ENCODE measurements at regions not wholly inside any gene's neighbourhood (a gene's known extent, or its start where the extent isn't known, plus 50 kb on each side); places are given as distances from the start of the nearest gene placed in this dataset.
A peak's percentile ranks its signal among the peaks of the same experiment; 100 is the strongest.

- TF ChIP-seq CTCF (IDR thresholded peaks at IDR 0.05; ENCODE audit: low read depth, low read length, missing control alignments) = no peak
- no peak overlapping the region for H3K4me3 ChIP-seq (ENCODE audit: low read depth, low read length)
- no peak for DNase-seq (ENCODE audit: low read depth)
Observed at GRCh38 chr1:235017191-235017590, 111.4 kb downstream of the TOMM20 start.

- no peak for TF ChIP-seq CTCF (IDR thresholded peaks at IDR 0.05; ENCODE audit: low read depth, low read length, missing control alignments)
- peak; percentile 93 for DNase-seq (ENCODE audit: low read depth)
- H3K4me3 ChIP-seq (ENCODE audit: low read depth, low read length) = no peak overlapping the region
Observed at GRCh38 chr1:235015291-235015985, 113.2 kb downstream of the TOMM20 start.

- DNase-seq (ENCODE audit: low read depth) = no peak
- no peak overlapping the region for H3K4me3 ChIP-seq (ENCODE audit: low read depth, low read length)
- no peak for TF ChIP-seq CTCF (IDR thresholded peaks at IDR 0.05; ENCODE audit: low read depth, low read length, missing control alignments)
Observed at GRCh38 chr1:235014756-235015155, 113.9 kb downstream of the TOMM20 start.

GRCh38 chr1:235013512-235013911 lies 115.1 kb downstream of the TOMM20 start:
- DNase-seq (ENCODE audit: low read depth) = no peak
- no peak for TF ChIP-seq CTCF (IDR thresholded peaks at IDR 0.05; ENCODE audit: low read depth, low read length, missing control alignments)

GRCh38 chr1:235012436-235013210 lies 116.0 kb downstream of the TOMM20 start:
- TF ChIP-seq CTCF (IDR thresholded peaks at IDR 0.05; ENCODE audit: low read depth, low read length, missing control alignments) = peak; percentile 34
- no peak for DNase-seq (ENCODE audit: low read depth)
- no peak overlapping the region for H3K4me3 ChIP-seq (ENCODE audit: low read depth, low read length)

More at GRCh38 chr1:235013512-235013911, 115.1 kb downstream of the TOMM20 start:
- no peak overlapping the region for H3K4me3 ChIP-seq (ENCODE audit: low read depth, low read length)

- TF ChIP-seq CTCF (IDR thresholded peaks at IDR 0.05; ENCODE audit: low read depth, low read length, missing control alignments) = no peak
- H3K4me3 ChIP-seq (ENCODE audit: low read depth, low read length) = no peak overlapping the region
Observed at GRCh38 chr1:235011599-235012435, 116.8 kb downstream of the TOMM20 start.

More at GRCh38 chr1:235011599-235012435, 116.8 kb downstream of the TOMM20 start:
- DNase-seq (ENCODE audit: low read depth) = peak; percentile 99

Measured in GM12864 (cell line).